ENCODE measurements at regions not wholly inside any gene's neighbourhood (a gene's known extent, or its start where the extent isn't known, plus 50 kb on each side); places are given as distances from the start of the nearest gene placed in this dataset.

GRCh38 chr10:44322137-44322536 lies 62.8 kb downstream of the CXCL12 start:
- H2AFZ ChIP-seq (ENCODE audit: low read depth, low read length, poor library complexity, severe bottlenecking) = no peak overlapping the region
- H3K4me1 ChIP-seq (ENCODE audit: control insufficient read depth in 1 of 2, insufficient read depth in 2 of 2, low read length in 2 of 2) = no peaks in the 10 kb centered on the region
- no peak overlapping the region for H3K27ac ChIP-seq (ENCODE audit: low read depth, low read length)
- H3K9me3 ChIP-seq (ENCODE audit: control insufficient read depth in 1 of 2, insufficient read depth in 1 of 2, low read depth in 1 of 2, low read length in 2 of 2) = no peaks in the 10 kb centered on the region
- no peaks in the 10 kb centered on the region for H3K79me2 ChIP-seq (ENCODE audit: insufficient read depth, low read length)
- RAD21 ChIA-PET (ENCODE audit: low non-redundant PET in 1 of 2, low total read pairs in 2 of 2, uncharacterized antibody in 2 of 2, unreplicated experiment in 2 of 2) = no interaction called here
- POLR2A ChIA-PET = no interaction called here
- H3K9me2 ChIP-seq (ENCODE audit: insufficient read depth) = no peaks in the 10 kb centered on the region
- H4K20me1 ChIP-seq (ENCODE audit: insufficient read depth) = no peaks in the 10 kb centered on the region
- no peak overlapping the region for H3K4me2 ChIP-seq (ENCODE audit: low read length)
- no peaks in the 10 kb centered on the region for H3K36me3 ChIP-seq (ENCODE audit: control insufficient read depth in 1 of 2, insufficient read depth in 2 of 2, low read length in 2 of 2)
- H3K9ac ChIP-seq (ENCODE audit: low read length) = no peak overlapping the region
- no peak for ATAC-seq
- DNase-seq (ENCODE audit: low read depth, low spot score) = no peak
- no peak overlapping the region for H3K4me3 ChIP-seq (replicated peaks in 1 of 2; ENCODE audit: low read depth in 1 of 2, low read length in 2 of 2)
- CTCF ChIA-PET = no interaction called here
- BruUV-seq (replicated peaks) = no TSS peak
- H3K27me3 ChIP-seq (ENCODE audit: insufficient read depth, low read length) = peaks cover 26% of the 10 kb centered on the region
- intact Hi-C loops (cut with micrococcal nuclease) = no loop called here
- TF ChIP-seq YY1 (IDR thresholded peaks at IDR 0.05; ENCODE audit: extremely low read depth, insufficient replicate concordance, low read depth, low read length) (no peak), TCF7L2 (IDR thresholded peaks at IDR 0.05; ENCODE audit: borderline replicate concordance, extremely low read depth, insufficient read depth, insufficient read length) (no peak), POLR2A (IDR thresholded peaks at IDR 0.05; ENCODE audit: borderline replicate concordance, extremely low read depth, insufficient read depth, insufficient read length) (no peak), JUND (IDR thresholded peaks at IDR 0.05) (no peak), EZH2phosphoT487 (IDR thresholded peaks at IDR 0.05; ENCODE audit: borderline replicate concordance) (no peak), CEBPB (IDR thresholded peaks at IDR 0.05; ENCODE audit: low read depth) (no peak)

DNA sequence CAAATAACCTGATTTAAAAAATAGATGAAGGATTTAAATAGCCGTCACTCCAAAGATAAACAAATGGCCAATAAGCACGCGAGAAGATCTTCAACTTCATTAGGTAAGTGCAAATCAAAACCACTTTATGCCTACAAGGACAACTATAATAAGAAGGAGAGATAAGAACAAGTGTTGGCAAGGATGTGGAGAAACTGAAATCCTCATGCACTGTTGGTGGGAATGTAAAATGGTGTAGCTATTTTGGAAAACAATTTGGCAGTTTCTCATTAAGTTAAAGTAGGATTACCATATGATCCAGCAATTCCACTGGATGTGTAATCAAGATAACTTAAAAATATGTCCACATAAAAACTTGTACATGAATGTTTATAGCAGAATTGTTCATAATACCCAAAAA lies 64.1 kb downstream of the CXCL12 start:
- RAD21 ChIA-PET (ENCODE audit: low non-redundant PET in 1 of 2, low total read pairs in 2 of 2, uncharacterized antibody in 2 of 2, unreplicated experiment in 2 of 2) = no interaction called here
- POLR2A ChIA-PET = no interaction called here

More for the DNA sequence above, 64.1 kb downstream of the CXCL12 start:
- no peak overlapping the region for H2AFZ ChIP-seq (ENCODE audit: low read depth, low read length, poor library complexity, severe bottlenecking)
- no peaks in the 10 kb centered on the region for H3K9me2 ChIP-seq (ENCODE audit: insufficient read depth)
- TF ChIP-seq CEBPB (IDR thresholded peaks at IDR 0.05; ENCODE audit: low read depth) = no peak
- TF ChIP-seq ZBTB33 (IDR thresholded peaks at IDR 0.05; ENCODE audit: extremely low read depth, insufficient replicate concordance, low read length) = no peak
- TF ChIP-seq SP1 (IDR thresholded peaks at IDR 0.05; ENCODE audit: low read depth) = no peak
- TF ChIP-seq, protein P1, sequence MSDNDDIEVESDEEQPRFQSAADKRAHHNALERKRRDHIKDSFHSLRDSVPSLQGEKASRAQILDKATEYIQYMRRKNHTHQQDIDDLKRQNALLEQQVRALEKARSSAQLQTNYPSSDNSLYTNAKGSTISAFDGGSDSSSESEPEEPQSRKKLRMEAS (IDR thresholded peaks at IDR 0.05) = no peak
- DNase-seq (ENCODE audit: low read depth, low spot score) (no peak), ATAC-seq (no peak)
- intact Hi-C loops (cut with micrococcal nuclease) = no loop called here
- CTCF ChIA-PET = no interaction called here
- no peaks in the 10 kb centered on the region for H3K36me3 ChIP-seq (ENCODE audit: control insufficient read depth in 1 of 2, insufficient read depth in 2 of 2, low read length in 2 of 2)
- no peaks in the 10 kb centered on the region for H3K9me3 ChIP-seq (ENCODE audit: control insufficient read depth in 1 of 2, insufficient read depth in 1 of 2, low read depth in 1 of 2, low read length in 2 of 2)
- no peak overlapping the region for H3K27ac ChIP-seq (ENCODE audit: low read depth, low read length)
- H3K4me3 ChIP-seq (replicated peaks in 1 of 2; ENCODE audit: low read depth in 1 of 2, low read length in 2 of 2) = no peak overlapping the region
- no peaks in the 10 kb centered on the region for H4K20me1 ChIP-seq (ENCODE audit: insufficient read depth)
- no peaks in the 10 kb centered on the region for H3K4me1 ChIP-seq (ENCODE audit: control insufficient read depth in 1 of 2, insufficient read depth in 2 of 2, low read length in 2 of 2)
- no peaks in the 10 kb centered on the region for H3K79me2 ChIP-seq (ENCODE audit: insufficient read depth, low read length)
- no peak overlapping the region for H3K4me2 ChIP-seq (ENCODE audit: low read length)
- H3K27me3 ChIP-seq (ENCODE audit: insufficient read depth, low read length) = peaks cover 26% of the 10 kb centered on the region
- no peak overlapping the region for H3K9ac ChIP-seq (ENCODE audit: low read length)
- no TSS peak for BruUV-seq (replicated peaks)

All from HCT116 (cell line).